HepG2 (cell line): ENCODE measurements at regions not wholly inside any gene's neighbourhood (a gene's known extent, or its start where the extent isn't known, plus 50 kb on each side); places are given as distances from the start of the nearest gene placed in this dataset.

Experiments
- E2F1 ChIP-seq: sonication (generic); formaldehyde crosslinking; IDR thresholded peaks from 2 replicates; pipeline ENCODE4 v1.5.0; 2020; ENCODE audit warnings: missing genetic modification reagents
- HOMEZ ChIP-seq: IDR thresholded peaks from 2 replicates; pipeline ENCODE4 v1.6.1; 2016; ENCODE audit warnings: low read depth
- ISL2 ChIP-seq: sonication (generic); formaldehyde crosslinking; IDR thresholded peaks from 2 replicates; pipeline ENCODE4 v1.5.0; 2020; ENCODE audit warnings: missing genetic modification reagents
- PAWR ChIP-seq: sonication (generic); formaldehyde crosslinking; IDR thresholded peaks from 2 replicates; pipeline ENCODE4 v1.4.0; 2020; ENCODE audit warnings: missing genetic modification reagents, mild to moderate bottlenecking, borderline replicate concordance
- SCMH1 ChIP-seq: sonication (generic); formaldehyde crosslinking; IDR thresholded peaks from 2 replicates; pipeline ENCODE4 v1.9.0; 2021; ENCODE audit warnings: missing genetic modification reagents, mild to moderate bottlenecking, borderline replicate concordance
- TBP ChIP-seq: sonication (generic); formaldehyde crosslinking; IDR thresholded peaks from 2 replicates; pipeline ENCODE4 v1.5.0; 2020; ENCODE audit warnings: missing genetic modification reagents
- TCF7L2 ChIP-seq: IDR thresholded peaks from 2 replicates; pipeline ENCODE4 v1.6.1; 2011; ENCODE audit warnings: mild to moderate bottlenecking, low read depth, low read length, moderate library complexity
- ZBTB20 ChIP-seq: sonication (generic); formaldehyde crosslinking; IDR thresholded peaks from 2 replicates; pipeline ENCODE4 v1.8.1; 2023; ENCODE audit warnings: missing genetic modification reagents, low read depth, mild to moderate bottlenecking, borderline replicate concordance
- ZFP1 ChIP-seq: IDR thresholded peaks from 2 replicates; pipeline ENCODE4 v1.6.1; 2016
- ZFP36 ChIP-seq: fragments of 150-350 bp; IDR thresholded peaks from 2 replicates; pipeline ENCODE4 v1.6.1; 2018; ENCODE audit warnings: borderline replicate concordance, low read length, low read depth; ENCODE audit not compliant: partially characterized antibody
- ZFP37 ChIP-seq: sonication (generic); formaldehyde crosslinking; IDR thresholded peaks from 2 replicates; pipeline ENCODE4 v1.4.0; 2020; ENCODE audit warnings: missing genetic modification reagents, borderline replicate concordance
- ZNF138 ChIP-seq: sonication (generic); formaldehyde crosslinking; IDR thresholded peaks from 2 replicates; pipeline ENCODE4 v1.5.0; 2020; ENCODE audit warnings: mild to moderate bottlenecking, low read depth, missing genetic modification reagents
- TF ChIP-seq, protein P1 (sequence below): sonication (generic); formaldehyde crosslinking; IDR thresholded peaks from 2 replicates; pipeline ENCODE4 v1.4.0; 2020; ENCODE audit warnings: mild to moderate bottlenecking, missing genetic modification reagents, borderline replicate concordance
- TF ChIP-seq, protein P2 (sequence below), 2 experiments: fragments of 450-650 bp in 1 of 2; sonication (generic) in 1 of 2; formaldehyde crosslinking; IDR thresholded peaks; 2 replicates each; pipeline versions ENCODE4 v1.5.0 to v1.8.0; 2020 to 2022; ENCODE audit warnings: mild to moderate bottlenecking in 1 of 2, missing genetic modification reagents in 1 of 2
- TF ChIP-seq, protein P3 (sequence below): fragments of 450-650 bp; IDR thresholded peaks from 2 replicates; pipeline ENCODE4 v1.6.1; 2016
- TF ChIP-seq, protein P4 (sequence below): sonication (generic); formaldehyde crosslinking; IDR thresholded peaks from 2 replicates; pipeline ENCODE4 v1.8.1; 2023; ENCODE audit warnings: mild to moderate bottlenecking, inconsistent platforms, moderate library complexity, missing genetic modification reagents, borderline replicate concordance

- no peak for TF ChIP-seq E2F1 (CRISPR knock-in tag)
- no peak; the same call in 1 of the 2 replicates for TF ChIP-seq ZFP37 (CRISPR knock-in tag)
- peak; percentile 83 for TF ChIP-seq HOMEZ
- no peak for TF ChIP-seq PAWR (CRISPR knock-in tag)
- TF ChIP-seq ZFP36, result peak; percentile 46
- TF ChIP-seq, protein P1, sequence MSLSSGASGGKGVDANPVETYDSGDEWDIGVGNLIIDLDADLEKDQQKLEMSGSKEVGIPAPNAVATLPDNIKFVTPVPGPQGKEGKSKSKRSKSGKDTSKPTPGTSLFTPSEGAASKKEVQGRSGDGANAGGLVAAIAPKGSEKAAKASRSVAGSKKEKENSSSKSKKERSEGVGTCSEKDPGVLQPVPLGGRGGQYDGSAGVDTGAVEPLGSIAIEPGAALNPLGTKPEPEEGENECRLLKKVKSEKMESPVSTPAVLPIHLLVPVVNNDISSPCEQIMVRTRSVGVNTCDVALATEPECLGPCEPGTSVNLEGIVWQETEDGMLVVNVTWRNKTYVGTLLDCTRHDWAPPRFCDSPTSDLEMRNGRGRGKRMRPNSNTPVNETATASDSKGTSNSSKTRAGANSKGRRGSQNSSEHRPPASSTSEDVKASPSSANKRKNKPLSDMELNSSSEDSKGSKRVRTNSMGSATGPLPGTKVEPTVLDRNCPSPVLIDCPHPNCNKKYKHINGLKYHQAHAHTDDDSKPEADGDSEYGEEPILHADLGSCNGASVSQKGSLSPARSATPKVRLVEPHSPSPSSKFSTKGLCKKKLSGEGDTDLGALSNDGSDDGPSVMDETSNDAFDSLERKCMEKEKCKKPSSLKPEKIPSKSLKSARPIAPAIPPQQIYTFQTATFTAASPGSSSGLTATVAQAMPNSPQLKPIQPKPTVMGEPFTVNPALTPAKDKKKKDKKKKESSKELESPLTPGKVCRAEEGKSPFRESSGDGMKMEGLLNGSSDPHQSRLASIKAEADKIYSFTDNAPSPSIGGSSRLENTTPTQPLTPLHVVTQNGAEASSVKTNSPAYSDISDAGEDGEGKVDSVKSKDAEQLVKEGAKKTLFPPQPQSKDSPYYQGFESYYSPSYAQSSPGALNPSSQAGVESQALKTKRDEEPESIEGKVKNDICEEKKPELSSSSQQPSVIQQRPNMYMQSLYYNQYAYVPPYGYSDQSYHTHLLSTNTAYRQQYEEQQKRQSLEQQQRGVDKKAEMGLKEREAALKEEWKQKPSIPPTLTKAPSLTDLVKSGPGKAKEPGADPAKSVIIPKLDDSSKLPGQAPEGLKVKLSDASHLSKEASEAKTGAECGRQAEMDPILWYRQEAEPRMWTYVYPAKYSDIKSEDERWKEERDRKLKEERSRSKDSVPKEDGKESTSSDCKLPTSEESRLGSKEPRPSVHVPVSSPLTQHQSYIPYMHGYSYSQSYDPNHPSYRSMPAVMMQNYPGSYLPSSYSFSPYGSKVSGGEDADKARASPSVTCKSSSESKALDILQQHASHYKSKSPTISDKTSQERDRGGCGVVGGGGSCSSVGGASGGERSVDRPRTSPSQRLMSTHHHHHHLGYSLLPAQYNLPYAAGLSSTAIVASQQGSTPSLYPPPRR (CRISPR knock-in tag), result peak; percentile 98
- no peak for TF ChIP-seq ZNF138 (CRISPR knock-in tag)
- TF ChIP-seq, protein P2, sequence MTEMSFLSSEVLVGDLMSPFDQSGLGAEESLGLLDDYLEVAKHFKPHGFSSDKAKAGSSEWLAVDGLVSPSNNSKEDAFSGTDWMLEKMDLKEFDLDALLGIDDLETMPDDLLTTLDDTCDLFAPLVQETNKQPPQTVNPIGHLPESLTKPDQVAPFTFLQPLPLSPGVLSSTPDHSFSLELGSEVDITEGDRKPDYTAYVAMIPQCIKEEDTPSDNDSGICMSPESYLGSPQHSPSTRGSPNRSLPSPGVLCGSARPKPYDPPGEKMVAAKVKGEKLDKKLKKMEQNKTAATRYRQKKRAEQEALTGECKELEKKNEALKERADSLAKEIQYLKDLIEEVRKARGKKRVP (CRISPR knock-in tag; IDR thresholded peaks at IDR 0.05), result peak in 1 of 2 experiments; percentile 67; a peak in 1 of 4 replicates
- TF ChIP-seq, protein P3, sequence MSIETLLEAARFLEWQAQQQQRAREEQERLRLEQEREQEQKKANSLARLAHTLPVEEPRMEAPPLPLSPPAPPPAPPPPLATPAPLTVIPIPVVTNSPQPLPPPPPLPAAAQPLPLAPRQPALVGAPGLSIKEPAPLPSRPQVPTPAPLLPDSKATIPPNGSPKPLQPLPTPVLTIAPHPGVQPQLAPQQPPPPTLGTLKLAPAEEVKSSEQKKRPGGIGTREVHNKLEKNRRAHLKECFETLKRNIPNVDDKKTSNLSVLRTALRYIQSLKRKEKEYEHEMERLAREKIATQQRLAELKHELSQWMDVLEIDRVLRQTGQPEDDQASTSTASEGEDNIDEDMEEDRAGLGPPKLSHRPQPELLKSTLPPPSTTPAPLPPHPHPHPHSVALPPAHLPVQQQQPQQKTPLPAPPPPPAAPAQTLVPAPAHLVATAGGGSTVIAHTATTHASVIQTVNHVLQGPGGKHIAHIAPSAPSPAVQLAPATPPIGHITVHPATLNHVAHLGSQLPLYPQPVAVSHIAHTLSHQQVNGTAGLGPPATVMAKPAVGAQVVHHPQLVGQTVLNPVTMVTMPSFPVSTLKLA, result no peak
- no peak for TF ChIP-seq ZFP1
- TF ChIP-seq ZBTB20 (CRISPR knock-in tag), result peak; percentile 85; the same call in 1 of the 2 replicates
- TF ChIP-seq ISL2 (CRISPR knock-in tag), result peak; percentile 96
- TF ChIP-seq, protein P4, sequence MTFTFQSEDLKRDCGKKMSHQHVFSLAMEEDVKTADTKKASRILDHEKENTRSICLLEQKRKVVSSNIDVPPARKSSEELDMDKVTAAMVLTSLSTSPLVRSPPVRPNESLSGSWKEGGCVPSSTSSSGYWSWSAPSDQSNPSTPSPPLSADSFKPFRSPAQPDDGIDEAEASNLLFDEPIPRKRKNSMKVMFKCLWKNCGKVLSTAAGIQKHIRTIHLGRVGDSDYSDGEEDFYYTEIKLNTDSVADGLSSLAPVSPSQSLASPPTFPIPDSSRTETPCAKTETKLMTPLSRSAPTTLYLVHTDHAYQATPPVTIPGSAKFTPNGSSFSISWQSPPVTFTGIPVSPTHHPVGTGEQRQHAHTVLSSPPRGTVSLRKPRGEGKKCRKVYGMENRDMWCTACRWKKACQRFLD (CRISPR knock-in tag), result no peak
- peak; percentile 82 for TF ChIP-seq TCF7L2
- no peak for TF ChIP-seq TBP (CRISPR knock-in tag)
- no peak for TF ChIP-seq SCMH1 (CRISPR knock-in tag)
These were observed 398.2 kb downstream of the SOX9 start (continued) for GRCh38 chr17:72518753-72519597.
